ENCODE measurements at regions not wholly inside any gene's neighbourhood (a gene's known extent, or its start where the extent isn't known, plus 50 kb on each side); places are given as distances from the start of the nearest gene placed in this dataset.

DNA sequence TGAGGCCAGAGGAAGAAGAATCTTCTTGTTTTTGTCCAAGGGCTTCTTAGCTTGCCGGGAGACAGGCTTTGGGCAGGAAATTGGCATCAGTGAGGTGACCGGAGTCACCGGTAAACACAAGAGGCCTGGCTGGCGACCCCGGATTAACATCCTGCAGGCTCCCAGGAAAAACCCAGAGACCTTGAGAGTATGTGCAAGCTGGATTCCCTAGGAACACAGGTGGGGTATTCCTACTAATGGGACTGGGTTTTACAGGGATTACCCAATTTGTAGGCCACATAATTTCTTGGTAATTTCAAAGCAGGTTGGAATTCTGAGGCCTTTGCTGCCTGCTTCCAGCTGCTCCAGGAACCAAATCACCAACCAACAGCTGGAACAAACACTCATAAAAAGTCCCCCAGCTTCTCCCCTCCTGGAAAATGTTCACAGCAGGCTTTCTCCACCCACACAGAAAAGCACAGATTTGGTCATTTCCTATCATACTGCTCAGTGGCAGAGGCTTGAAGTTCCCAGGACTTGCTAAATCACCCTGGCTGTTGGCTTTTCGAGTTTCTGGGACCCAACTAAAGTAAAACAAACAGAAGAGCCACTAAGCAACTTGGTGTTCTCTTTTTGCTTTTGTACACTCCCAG, 258.8 kb downstream of the IRF8 start:
- 0 out of 2 replicates have a peak overlapping the region, but pooled peaks have one; percentile 37 for H3K9ac ChIP-seq (ENCODE audit: low read length)
- H3K9me3 ChIP-seq (ENCODE audit: control insufficient read depth in 1 of 2, insufficient read depth in 1 of 2, low read depth in 1 of 2, low read length in 2 of 2), result no peaks in the 10 kb centered on the region
- TF ChIP-seq ELF1 (IDR thresholded peaks at IDR 0.05; ENCODE audit: borderline replicate concordance, low read depth) (no peak), SRF (IDR thresholded peaks at IDR 0.05; ENCODE audit: low read depth) (no peak), RAD21 (IDR thresholded peaks at IDR 0.05; ENCODE audit: low read depth) (no peak), CEBPB (IDR thresholded peaks at IDR 0.05; ENCODE audit: low read depth) (no peak), EZH2 (IDR thresholded peaks at IDR 0.05) (no peak), JUND (IDR thresholded peaks at IDR 0.05) (no peak), YY1 (IDR thresholded peaks at IDR 0.05; ENCODE audit: extremely low read depth, insufficient replicate concordance, low read depth, low read length) (no peak), FOSL1 (IDR thresholded peaks at IDR 0.05; ENCODE audit: low read depth) (no peak), TCF7L2 (IDR thresholded peaks at IDR 0.05; ENCODE audit: borderline replicate concordance, extremely low read depth, insufficient read depth, insufficient read length) (no peak), EGR1 (IDR thresholded peaks at IDR 0.05; ENCODE audit: low read depth) (no peak)
- TF ChIP-seq, protein P1, sequence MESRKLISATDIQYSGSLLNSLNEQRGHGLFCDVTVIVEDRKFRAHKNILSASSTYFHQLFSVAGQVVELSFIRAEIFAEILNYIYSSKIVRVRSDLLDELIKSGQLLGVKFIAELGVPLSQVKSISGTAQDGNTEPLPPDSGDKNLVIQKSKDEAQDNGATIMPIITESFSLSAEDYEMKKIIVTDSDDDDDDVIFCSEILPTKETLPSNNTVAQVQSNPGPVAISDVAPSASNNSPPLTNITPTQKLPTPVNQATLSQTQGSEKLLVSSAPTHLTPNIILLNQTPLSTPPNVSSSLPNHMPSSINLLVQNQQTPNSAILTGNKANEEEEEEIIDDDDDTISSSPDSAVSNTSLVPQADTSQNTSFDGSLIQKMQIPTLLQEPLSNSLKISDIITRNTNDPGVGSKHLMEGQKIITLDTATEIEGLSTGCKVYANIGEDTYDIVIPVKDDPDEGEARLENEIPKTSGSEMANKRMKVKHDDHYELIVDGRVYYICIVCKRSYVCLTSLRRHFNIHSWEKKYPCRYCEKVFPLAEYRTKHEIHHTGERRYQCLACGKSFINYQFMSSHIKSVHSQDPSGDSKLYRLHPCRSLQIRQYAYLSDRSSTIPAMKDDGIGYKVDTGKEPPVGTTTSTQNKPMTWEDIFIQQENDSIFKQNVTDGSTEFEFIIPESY (IDR thresholded peaks at IDR 0.05; ENCODE audit: extremely low read depth, insufficient replicate concordance, low read length), result no peak
- TF ChIP-seq, protein P2, sequence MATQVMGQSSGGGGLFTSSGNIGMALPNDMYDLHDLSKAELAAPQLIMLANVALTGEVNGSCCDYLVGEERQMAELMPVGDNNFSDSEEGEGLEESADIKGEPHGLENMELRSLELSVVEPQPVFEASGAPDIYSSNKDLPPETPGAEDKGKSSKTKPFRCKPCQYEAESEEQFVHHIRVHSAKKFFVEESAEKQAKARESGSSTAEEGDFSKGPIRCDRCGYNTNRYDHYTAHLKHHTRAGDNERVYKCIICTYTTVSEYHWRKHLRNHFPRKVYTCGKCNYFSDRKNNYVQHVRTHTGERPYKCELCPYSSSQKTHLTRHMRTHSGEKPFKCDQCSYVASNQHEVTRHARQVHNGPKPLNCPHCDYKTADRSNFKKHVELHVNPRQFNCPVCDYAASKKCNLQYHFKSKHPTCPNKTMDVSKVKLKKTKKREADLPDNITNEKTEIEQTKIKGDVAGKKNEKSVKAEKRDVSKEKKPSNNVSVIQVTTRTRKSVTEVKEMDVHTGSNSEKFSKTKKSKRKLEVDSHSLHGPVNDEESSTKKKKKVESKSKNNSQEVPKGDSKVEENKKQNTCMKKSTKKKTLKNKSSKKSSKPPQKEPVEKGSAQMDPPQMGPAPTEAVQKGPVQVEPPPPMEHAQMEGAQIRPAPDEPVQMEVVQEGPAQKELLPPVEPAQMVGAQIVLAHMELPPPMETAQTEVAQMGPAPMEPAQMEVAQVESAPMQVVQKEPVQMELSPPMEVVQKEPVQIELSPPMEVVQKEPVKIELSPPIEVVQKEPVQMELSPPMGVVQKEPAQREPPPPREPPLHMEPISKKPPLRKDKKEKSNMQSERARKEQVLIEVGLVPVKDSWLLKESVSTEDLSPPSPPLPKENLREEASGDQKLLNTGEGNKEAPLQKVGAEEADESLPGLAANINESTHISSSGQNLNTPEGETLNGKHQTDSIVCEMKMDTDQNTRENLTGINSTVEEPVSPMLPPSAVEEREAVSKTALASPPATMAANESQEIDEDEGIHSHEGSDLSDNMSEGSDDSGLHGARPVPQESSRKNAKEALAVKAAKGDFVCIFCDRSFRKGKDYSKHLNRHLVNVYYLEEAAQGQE (IDR thresholded peaks at IDR 0.05; ENCODE audit: low read depth), result no peak
- peaks cover 0 to 13% of the 10 kb centered on the region in 2 experiments; a peak in 1 of 4 replicates for H3K4me1 ChIP-seq (ENCODE audit: control insufficient read depth in 1 of 2, insufficient read depth in 2 of 2, low read length in 2 of 2)
- ChIA-PET CTCF (interaction anchor here (1.1 to 2.5 kb wide), 2 partner anchors 95 to 360 kb away, joined by 3 to 12 read pairs; no protein-coding TSS in a partner anchor), POLR2A (interaction anchor here (1.3 kb wide), 1 partner anchor 360 kb away, joined by 3 read pairs; no protein-coding TSS in a partner anchor), RAD21 (ENCODE audit: low non-redundant PET in 1 of 2, low total read pairs in 2 of 2, uncharacterized antibody in 2 of 2, unreplicated experiment in 2 of 2) (no interaction called here)
- DNase-seq (ENCODE audit: low read depth, low spot score) (no peak), ATAC-seq (no peak)
- H3K36me3 ChIP-seq (ENCODE audit: control insufficient read depth in 1 of 2, insufficient read depth in 2 of 2, low read length in 2 of 2), result no peaks in the 10 kb centered on the region
- no peaks in the 10 kb centered on the region for H3K9me2 ChIP-seq (ENCODE audit: insufficient read depth)
- peaks cover 10% of the 10 kb centered on the region for H3K27me3 ChIP-seq (ENCODE audit: insufficient read depth, low read length)
- H3K4me2 ChIP-seq (ENCODE audit: low read length), result peak overlapping the region; percentile 61
- H4K20me1 ChIP-seq (ENCODE audit: insufficient read depth), result no peaks in the 10 kb centered on the region
- H2AFZ ChIP-seq (ENCODE audit: low read depth, low read length, poor library complexity, severe bottlenecking), result no peak overlapping the region
- H3K4me3 ChIP-seq (replicated peaks in 1 of 2; ENCODE audit: low read depth in 1 of 2, low read length in 2 of 2), result peak overlapping the region in 1 of 2 experiments; percentile 53; a peak in 3 of 4 replicates
- no peak overlapping the region for H3K27ac ChIP-seq (ENCODE audit: low read depth, low read length)
- intact Hi-C loops (cut with micrococcal nuclease), result loop anchor here (2.0 kb wide), 1 partner anchor 363 kb away; no protein-coding TSS in a partner anchor
- BruUV-seq (replicated peaks), result no TSS peak
- no peaks in the 10 kb centered on the region for H3K79me2 ChIP-seq (ENCODE audit: insufficient read depth, low read length)
